Tibial nerve (tissue), 3 donors: ENCODE measurements at regions not wholly inside any gene's neighbourhood (a gene's known extent, or its start where the extent isn't known, plus 50 kb on each side); places are given as distances from the start of the nearest gene placed in this dataset.

Experiments used
- POLR2A ChIP-seq, 2 donors: fragments of 450-650 bp; IDR thresholded peaks; one replicate each; pipeline ENCODE4 v1.6.1; 2017; ENCODE audit warnings: antibody characterized with exemption in 2 of 2, mild to moderate bottlenecking in 2 of 2, moderate library complexity in 2 of 2
- TF ChIP-seq, protein P1 (sequence below), 5 experiments: fragments of 200-600 bp in 3 of 5; fragments of 450-650 bp in 2 of 5; sonication (generic) in 3 of 5; IDR thresholded peaks; one replicate each; pipeline ENCODE4 v1.5.1; 2016 to 2019; ENCODE audit warnings: antibody characterized with exemption in 5 of 5, mild to moderate bottlenecking in 3 of 5, moderate library complexity in 2 of 5

DNA sequence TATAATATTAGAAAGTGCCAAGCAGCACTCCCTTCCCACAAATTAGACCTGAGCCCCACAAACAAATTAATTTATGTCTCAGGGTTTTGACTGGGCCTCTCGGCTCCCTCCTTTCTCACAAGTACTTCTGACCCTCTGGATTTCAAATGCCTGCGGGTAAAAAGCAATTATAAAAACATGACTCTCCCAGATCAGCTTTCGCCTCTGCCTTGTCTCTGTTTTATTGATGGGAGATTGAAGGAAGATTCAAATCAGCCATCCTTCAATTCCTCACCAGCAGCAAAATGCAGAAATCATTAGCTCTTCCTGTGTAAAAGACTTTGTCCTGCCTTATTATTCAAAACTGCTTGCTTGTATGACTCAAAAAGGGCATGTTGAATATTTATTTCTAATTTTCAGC lies 453.7 kb upstream of the MKI67 start:
- TF ChIP-seq, protein P1, sequence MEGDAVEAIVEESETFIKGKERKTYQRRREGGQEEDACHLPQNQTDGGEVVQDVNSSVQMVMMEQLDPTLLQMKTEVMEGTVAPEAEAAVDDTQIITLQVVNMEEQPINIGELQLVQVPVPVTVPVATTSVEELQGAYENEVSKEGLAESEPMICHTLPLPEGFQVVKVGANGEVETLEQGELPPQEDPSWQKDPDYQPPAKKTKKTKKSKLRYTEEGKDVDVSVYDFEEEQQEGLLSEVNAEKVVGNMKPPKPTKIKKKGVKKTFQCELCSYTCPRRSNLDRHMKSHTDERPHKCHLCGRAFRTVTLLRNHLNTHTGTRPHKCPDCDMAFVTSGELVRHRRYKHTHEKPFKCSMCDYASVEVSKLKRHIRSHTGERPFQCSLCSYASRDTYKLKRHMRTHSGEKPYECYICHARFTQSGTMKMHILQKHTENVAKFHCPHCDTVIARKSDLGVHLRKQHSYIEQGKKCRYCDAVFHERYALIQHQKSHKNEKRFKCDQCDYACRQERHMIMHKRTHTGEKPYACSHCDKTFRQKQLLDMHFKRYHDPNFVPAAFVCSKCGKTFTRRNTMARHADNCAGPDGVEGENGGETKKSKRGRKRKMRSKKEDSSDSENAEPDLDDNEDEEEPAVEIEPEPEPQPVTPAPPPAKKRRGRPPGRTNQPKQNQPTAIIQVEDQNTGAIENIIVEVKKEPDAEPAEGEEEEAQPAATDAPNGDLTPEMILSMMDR (IDR thresholded peaks at IDR 0.05) = no peak
- TF ChIP-seq POLR2A (IDR thresholded peaks at IDR 0.05) = no peak
